GM12878 (cell line): ENCODE measurements at regions not wholly inside any gene's neighbourhood (a gene's known extent, or its start where the extent isn't known, plus 50 kb on each side); places are given as distances from the start of the nearest gene placed in this dataset.

ENCODE experiments used
- ATAC-seq: fragments of 200-7000 bp; cut with Tn5 transposase; 3 replicates; pipeline ENCODE4 v1.9.1; 2020; ENCODE audit warnings: mild to moderate bottlenecking, moderate library complexity
- BruUV-seq: library from RNA; stranded (reverse); fragments of 400-500 nt; replicated peaks from 2 replicates; lab custom pipeline; 2021; lab: Mats Ljungman, UMichigan
- CTCF ChIA-PET: fragments of 300-600 bp; sonication (Branson Sonifier 250); formaldehyde crosslinking; extraction: SDS; loops from one replicate; lab custom pipeline; 2021; ENCODE audit warnings: inconsistent platforms; lab: Yijun Ruan, JAX
- POLR2A ChIA-PET: fragments of 350-600 bp; formaldehyde crosslinking; extraction: SDS; loops from one replicate; lab custom pipeline; 2021; ENCODE audit warnings: inconsistent platforms; lab: Charles Lee
- RAD21 ChIA-PET: fragments of 300-600 bp; sonication (Branson Sonifier 250); formaldehyde crosslinking; loops from one replicate; lab custom pipeline; 2023; ENCODE audit warnings: antibody characterized with exemption; ENCODE audit not compliant: unreplicated experiment; lab: Charles Lee
- SMC1A ChIA-PET: fragments of 300-600 bp; sonication (Branson Sonifier 250); formaldehyde crosslinking; loops from one replicate; lab custom pipeline; 2023; ENCODE audit not compliant: unreplicated experiment, uncharacterized antibody; lab: Charles Lee
- DNase-seq: peaks from one replicate; pipeline ENCODE4 v3.0.0-alpha.2; 2011; ENCODE audit warnings: low read depth, low spot score
- FAIRE-seq: peaks from 3 replicates; lab custom pipeline; 2011; peaks lifted over from hg19 to GRCh38; lab: Jason Lieb, UNC
- H2AFZ ChIP-seq: 2 replicates; pipeline ENCODE4 v1.6.0; 2011; ENCODE audit warnings: low read depth, low read length, control low read depth; ENCODE audit not compliant: control insufficient read depth
- H3K27ac ChIP-seq: 2 replicates; pipeline ENCODE4 v1.5.1; 2011; ENCODE audit warnings: control low read depth; ENCODE audit not compliant: control insufficient read depth, insufficient read depth
- H3K27me3 ChIP-seq, 2 experiments: replicated peaks in 1 of 2; 2 replicates each; pipeline versions ENCODE4 v1.6.0 to v1.6.1; 2011; ENCODE audit warnings: low read length in 1 of 2; ENCODE audit not compliant: control insufficient read depth in 2 of 2, insufficient read depth in 2 of 2
- H3K36me3 ChIP-seq, 2 experiments: 2 replicates each; pipeline ENCODE4 v1.5.1; 2011; ENCODE audit warnings: low read length in 1 of 2; ENCODE audit not compliant: control insufficient read depth in 2 of 2, insufficient read depth in 2 of 2
- H3K4me1 ChIP-seq: 2 replicates; pipeline ENCODE4 v1.6.1; 2011; ENCODE audit warnings: mild to moderate bottlenecking, low read length, moderate library complexity, mixed read lengths; ENCODE audit not compliant: control insufficient read depth, insufficient read depth
- H3K4me2 ChIP-seq: 2 replicates; pipeline ENCODE4 v1.6.0; 2011; ENCODE audit warnings: control low read depth; ENCODE audit not compliant: control insufficient read depth, insufficient read depth
- H3K4me3 ChIP-seq: fragments of 200-600 bp; sonication (generic); 2 replicates; pipeline ENCODE4 v1.5.1; 2016
- H3K79me2 ChIP-seq: 2 replicates; pipeline ENCODE4 v1.6.0; 2011; ENCODE audit warnings: low read length; ENCODE audit not compliant: control insufficient read depth, insufficient read depth
- H3K9ac ChIP-seq: 2 replicates; pipeline ENCODE4 v1.8.0; 2011; ENCODE audit warnings: low read length, control low read depth, mixed read lengths; ENCODE audit not compliant: control insufficient read depth, insufficient read depth
- H3K9me3 ChIP-seq: replicated peaks from 3 replicates; pipeline ENCODE4 v1.5.1; 2011; ENCODE audit warnings: mild to moderate bottlenecking, low read length; ENCODE audit not compliant: control insufficient read depth, insufficient read depth
- H4K20me1 ChIP-seq: 2 replicates; pipeline ENCODE4 v1.6.0; 2011; ENCODE audit not compliant: control insufficient read depth, insufficient read depth
- BCLAF1 ChIP-seq: fragments of 450-650 bp; IDR thresholded peaks from 2 replicates; pipeline ENCODE4 v1.6.1; 2017; ENCODE audit warnings: antibody characterized with exemption, mild to moderate bottlenecking, moderate library complexity
- CHD1 ChIP-seq: IDR thresholded peaks from 2 replicates; pipeline ENCODE4 v1.6.1; 2012; ENCODE audit warnings: low read depth, low read length, improper control_type of control experiment
- GATAD2B ChIP-seq: fragments of 450-650 bp; conservative IDR thresholded peaks from 2 replicates; pipeline ENCODE4 v1.6.1; 2017; ENCODE audit warnings: low read depth, mild to moderate bottlenecking, moderate library complexity
- MEF2A ChIP-seq: IDR thresholded peaks from 2 replicates; pipeline ENCODE4 v1.6.1; 2011; ENCODE audit warnings: low read depth, mild to moderate bottlenecking, low read length, moderate library complexity; ENCODE audit not compliant: insufficient read depth
- NFIC ChIP-seq: IDR thresholded peaks from 2 replicates; pipeline ENCODE4 v1.6.1; 2012; ENCODE audit warnings: low read depth, mild to moderate bottlenecking, inconsistent platforms, low read length, moderate library complexity
- NRF1 ChIP-seq: conservative IDR thresholded peaks from 2 replicates; pipeline ENCODE4 v1.6.1; 2011; ENCODE audit warnings: mild to moderate bottlenecking, low read depth, low read length, improper control_type of control experiment
- PAX5 ChIP-seq: IDR thresholded peaks from 2 replicates; pipeline ENCODE4 v1.6.1; 2011; ENCODE audit warnings: low read depth, low read length, borderline replicate concordance
- PRDM15 ChIP-seq: fragments of 450-650 bp; formaldehyde crosslinking; IDR thresholded peaks from 2 replicates; pipeline ENCODE4 v1.4.0; 2020; ENCODE audit warnings: mild to moderate bottlenecking, moderate library complexity
- RFX5 ChIP-seq: IDR thresholded peaks from 2 replicates; pipeline ENCODE4 v1.6.1; 2011; ENCODE audit warnings: low read depth, low read length, improper control_type of control experiment
- TARDBP ChIP-seq: IDR thresholded peaks from 2 replicates; pipeline ENCODE4 v1.6.1; 2016; ENCODE audit warnings: borderline replicate concordance
- TCF7 ChIP-seq: IDR thresholded peaks from 2 replicates; pipeline ENCODE4 v1.6.1; 2014; ENCODE audit warnings: antibody characterized with exemption, borderline replicate concordance
- ZNF592 ChIP-seq: fragments of 450-650 bp; IDR thresholded peaks from 2 replicates; pipeline ENCODE4 v1.6.1; 2017; ENCODE audit warnings: mild to moderate bottlenecking, moderate library complexity
- WGBS: methylation state at CpG from one replicate; pipeline ENCODE4 v1.1.6; 2016; ENCODE audit warnings: low lambda C conversion rate; ENCODE audit not compliant: insufficient replicate concordance, insufficient coverage; ENCODE audit errors: missing lambda C conversion rate; 5-methylcytosine and 5-hydroxymethylcytosine counted together
- in situ Hi-C: fragments of 300-500 bp; cut with MboI; formaldehyde crosslinking; loops from 9 replicates; pipeline ENCODE4 v1.14.3; 2018; ENCODE audit warnings: mixed read lengths
- intact Hi-C: fragments of 100-400 bp; cut with micrococcal nuclease; formaldehyde crosslinking; loops from one replicate; pipeline ENCODE4 v1.14.2; 2022; ENCODE audit not compliant: unreplicated experiment

- no peak overlapping the region for H3K27ac ChIP-seq
- WGBS, result 53% methylated on average over 6 of the region's 6 CpGs
- no peak for TF ChIP-seq NRF1
- no peak for TF ChIP-seq ZNF592
- TF ChIP-seq TCF7, result peak; percentile 59; the same call in 1 of the 2 replicates
- TF ChIP-seq PAX5, result no peak
- no peak for TF ChIP-seq GATAD2B
- no peak for TF ChIP-seq NFIC
- TF ChIP-seq BCLAF1, result no peak
- no peak for TF ChIP-seq RFX5
- TF ChIP-seq TARDBP, result no peak
- no peak for TF ChIP-seq MEF2A
- no peak for TF ChIP-seq CHD1
- TF ChIP-seq PRDM15, result no peak
Measured at GRCh38 chr12:75960086-75960910, 71.3 kb downstream of the PHLDA1 start.

More at GRCh38 chr12:75960086-75960910, 71.3 kb downstream of the PHLDA1 start:
- in situ Hi-C loops, result no loop called here
- RAD21 ChIA-PET, result interaction anchor here (1.0 to 3.2 kb wide), 9 partner anchors 11 to 73 kb away, joined by 3 to 20 read pairs (median 6); partner anchors contain the start of gene PHLDA1
- no peaks in the 10 kb centered on the region for H3K9me3 ChIP-seq
- POLR2A ChIA-PET, result interaction anchor here (0.6 to 2.1 kb wide), 7 partner anchors 11 to 87 kb away, joined by 4 to 9 read pairs (median 5); no protein-coding TSS in a partner anchor
- CTCF ChIA-PET, result interaction anchor here (0.9 to 2.7 kb wide), 7 partner anchors 9 to 83 kb away, joined by 3 to 8 read pairs (median 3); partner anchors contain the start of gene PHLDA1
- H3K4me2 ChIP-seq, result no peak overlapping the region
- no peak overlapping the region for H3K4me3 ChIP-seq
- no peaks in the 10 kb centered on the region for H3K4me1 ChIP-seq
- no peak for FAIRE-seq
- no peaks in the 10 kb centered on the region for H4K20me1 ChIP-seq
- SMC1A ChIA-PET, result interaction anchor here (0.7 to 5.9 kb wide), 23 partner anchors 9 to 402 kb away, joined by 3 to 58 read pairs (median 4); no protein-coding TSS in a partner anchor
- no TSS peak for BruUV-seq
- H3K27me3 ChIP-seq, result no peaks in the 10 kb centered on the region
- no peaks in the 10 kb centered on the region for H3K36me3 ChIP-seq
- H2AFZ ChIP-seq, result no peak overlapping the region
- no peaks in the 10 kb centered on the region for H3K79me2 ChIP-seq
- intact Hi-C loops, result no loop called here
- no peak for DNase-seq
- no peak overlapping the region for H3K9ac ChIP-seq
- peak; percentile 64 for ATAC-seq
